A549 (cell line): ENCODE measurements at regions not wholly inside any gene's neighbourhood (a gene's known extent, or its start where the extent isn't known, plus 50 kb on each side); places are given as distances from the start of the nearest gene placed in this dataset.

Source experiments
- POLR2A ChIP-seq: IDR thresholded peaks from 2 replicates; pipeline ENCODE4 v1.6.1; 2012; ENCODE audit warnings: mild to moderate bottlenecking, low read length
- TF ChIP-seq, protein P1 (sequence below): fragments of >200 bp; sonication (Bioruptor Twin); formaldehyde crosslinking; IDR thresholded peaks from 3 replicates; pipeline ENCODE4 v1.5.1; 2016
- TF ChIP-seq, protein P2 (sequence below): fragments of 250-450 bp; sonication (Bioruptor Pico); IDR thresholded peaks from 2 replicates; pipeline ENCODE4 v1.5.0; 2021; ENCODE audit warnings: mild to moderate bottlenecking, moderate library complexity, borderline replicate concordance

DNA sequence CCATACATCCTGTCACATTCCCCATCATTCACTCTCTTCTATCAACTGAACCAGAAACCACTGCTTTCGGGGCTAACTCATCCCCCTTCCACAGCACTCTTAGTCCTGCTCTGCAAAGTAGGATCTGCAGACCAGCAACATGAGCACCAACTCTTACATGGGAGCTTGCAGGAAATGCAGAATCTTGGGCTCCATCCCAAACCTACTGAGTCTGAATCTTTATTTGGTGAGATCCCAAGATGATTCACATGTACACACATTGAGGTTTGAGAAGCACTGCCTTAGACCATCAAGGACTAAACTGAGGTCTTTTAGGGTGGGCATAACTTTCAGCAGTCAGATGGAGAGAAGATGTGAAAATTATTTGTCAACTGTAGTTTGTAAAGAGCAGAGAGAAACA, 235.6 kb upstream of the EPHA4 start:
- TF ChIP-seq, protein P1, sequence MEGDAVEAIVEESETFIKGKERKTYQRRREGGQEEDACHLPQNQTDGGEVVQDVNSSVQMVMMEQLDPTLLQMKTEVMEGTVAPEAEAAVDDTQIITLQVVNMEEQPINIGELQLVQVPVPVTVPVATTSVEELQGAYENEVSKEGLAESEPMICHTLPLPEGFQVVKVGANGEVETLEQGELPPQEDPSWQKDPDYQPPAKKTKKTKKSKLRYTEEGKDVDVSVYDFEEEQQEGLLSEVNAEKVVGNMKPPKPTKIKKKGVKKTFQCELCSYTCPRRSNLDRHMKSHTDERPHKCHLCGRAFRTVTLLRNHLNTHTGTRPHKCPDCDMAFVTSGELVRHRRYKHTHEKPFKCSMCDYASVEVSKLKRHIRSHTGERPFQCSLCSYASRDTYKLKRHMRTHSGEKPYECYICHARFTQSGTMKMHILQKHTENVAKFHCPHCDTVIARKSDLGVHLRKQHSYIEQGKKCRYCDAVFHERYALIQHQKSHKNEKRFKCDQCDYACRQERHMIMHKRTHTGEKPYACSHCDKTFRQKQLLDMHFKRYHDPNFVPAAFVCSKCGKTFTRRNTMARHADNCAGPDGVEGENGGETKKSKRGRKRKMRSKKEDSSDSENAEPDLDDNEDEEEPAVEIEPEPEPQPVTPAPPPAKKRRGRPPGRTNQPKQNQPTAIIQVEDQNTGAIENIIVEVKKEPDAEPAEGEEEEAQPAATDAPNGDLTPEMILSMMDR = no peak
- TF ChIP-seq, protein P2, sequence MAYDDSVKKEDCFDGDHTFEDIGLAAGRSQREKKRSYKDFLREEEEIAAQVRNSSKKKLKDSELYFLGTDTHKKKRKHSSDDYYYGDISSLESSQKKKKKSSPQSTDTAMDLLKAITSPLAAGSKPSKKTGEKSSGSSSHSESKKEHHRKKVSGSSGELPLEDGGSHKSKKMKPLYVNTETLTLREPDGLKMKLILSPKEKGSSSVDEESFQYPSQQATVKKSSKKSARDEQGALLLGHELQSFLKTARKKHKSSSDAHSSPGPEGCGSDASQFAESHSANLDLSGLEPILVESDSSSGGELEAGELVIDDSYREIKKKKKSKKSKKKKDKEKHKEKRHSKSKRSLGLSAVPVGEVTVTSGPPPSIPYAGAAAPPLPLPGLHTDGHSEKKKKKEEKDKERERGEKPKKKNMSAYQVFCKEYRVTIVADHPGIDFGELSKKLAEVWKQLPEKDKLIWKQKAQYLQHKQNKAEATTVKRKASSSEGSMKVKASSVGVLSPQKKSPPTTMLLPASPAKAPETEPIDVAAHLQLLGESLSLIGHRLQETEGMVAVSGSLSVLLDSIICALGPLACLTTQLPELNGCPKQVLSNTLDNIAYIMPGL (CRISPR knock-in tag) = no peak
- TF ChIP-seq POLR2A = no peak
